ENCODE measurements at regions not wholly inside any gene's neighbourhood (a gene's known extent, or its start where the extent isn't known, plus 50 kb on each side); places are given as distances from the start of the nearest gene placed in this dataset.

GRCh38 chr6:15956205-15957106 lies 172.4 kb upstream of the MYLIP start:
- Mint-ChIP-seq H3K27me3 (ENCODE audit: low read depth in 3 of 3) (peaks cover 0 to 1% (median 0%) of the 10 kb centered on the region in 3 donors), H3K27ac (peak overlapping the region in 1 of 7 donors; percentile 0), H3K9me3 (peaks cover 0 to 4% (median 0%) of the 10 kb centered on the region in 7 donors), H3K36me3 (no peaks in the 10 kb centered on the region), H3K4me1 (peaks cover 11% of the 10 kb centered on the region), H3K4me3 (no peak overlapping the region)
- Histone ChIP-seq H3K27ac (ENCODE audit: low read depth in 1 of 2, low read length in 2 of 2) (no peak overlapping the region), H3K9ac (ENCODE audit: insufficient read depth, low read length, poor library complexity, severe bottlenecking) (no peak overlapping the region), H3K4me1 (ENCODE audit: control insufficient read depth in 1 of 2, insufficient read depth in 2 of 2, low read length in 2 of 2) (peaks cover 0 to 7% of the 10 kb centered on the region in 2 donors), H3K4me3 (replicated peaks in 1 of 3; ENCODE audit: low read depth in 2 of 3, low read length in 3 of 3) (no peak overlapping the region), H4K20me1 (ENCODE audit: insufficient read depth, low read length) (no peaks in the 10 kb centered on the region), H3K79me2 (ENCODE audit: insufficient read depth, low read length) (no peaks in the 10 kb centered on the region), H2AFZ (ENCODE audit: insufficient read depth, low read depth, low read length, poor library complexity, severe bottlenecking) (no peak overlapping the region), H3K36me3 (replicated peaks in 1 of 2; ENCODE audit: control insufficient read depth in 1 of 2, insufficient read depth in 2 of 2, low read length in 2 of 2) (no peaks in the 10 kb centered on the region), H3K4me2 (replicated peaks; ENCODE audit: extremely low read depth, low read length, poor library complexity, severe bottlenecking) (no peak overlapping the region), H3K27me3 (ENCODE audit: control insufficient read depth in 2 of 2, insufficient read depth in 2 of 2, low read length in 2 of 2) (no peaks in the 10 kb centered on the region), H3K9me3 (replicated peaks in 1 of 2; ENCODE audit: control insufficient read depth in 1 of 2, insufficient read depth in 1 of 2, low read length in 2 of 2) (no peaks in the 10 kb centered on the region)
- no peak for DNase-seq
- WGBS (ENCODE audit: insufficient coverage): 85% methylated on average over 10 of the region's 14 CpGs
- no peak for TF ChIP-seq CTCF (IDR thresholded peaks at IDR 0.05)
- intact Hi-C loops (cut with micrococcal nuclease): no loop called here

- Mint-ChIP-seq H3K27ac (no peak overlapping the region), H3K4me3 (no peak overlapping the region), H3K4me1 (peaks cover 6% of the 10 kb centered on the region), H3K36me3 (no peaks in the 10 kb centered on the region), H3K27me3 (ENCODE audit: low read depth in 3 of 3) (peaks cover 0 to 1% (median 0%) of the 10 kb centered on the region in 3 donors), H3K9me3 (peaks cover 0 to 1% (median 0%) of the 10 kb centered on the region in 7 donors)
- no peak overlapping the region for H3K4me2 ChIP-seq (replicated peaks; ENCODE audit: extremely low read depth, low read length, poor library complexity, severe bottlenecking)
- H3K4me3 ChIP-seq (replicated peaks in 1 of 3; ENCODE audit: low read depth in 2 of 3, low read length in 3 of 3): no peak overlapping the region
- H3K9ac ChIP-seq (ENCODE audit: insufficient read depth, low read length, poor library complexity, severe bottlenecking): no peak overlapping the region
- H3K27ac ChIP-seq (ENCODE audit: low read depth in 1 of 2, low read length in 2 of 2): no peak overlapping the region
- H3K36me3 ChIP-seq (replicated peaks in 1 of 2; ENCODE audit: control insufficient read depth in 1 of 2, insufficient read depth in 2 of 2, low read length in 2 of 2): no peaks in the 10 kb centered on the region
- intact Hi-C loops (cut with micrococcal nuclease): no loop called here
- H3K9me3 ChIP-seq (replicated peaks in 1 of 2; ENCODE audit: control insufficient read depth in 1 of 2, insufficient read depth in 1 of 2, low read length in 2 of 2): no peaks in the 10 kb centered on the region
- no peaks in the 10 kb centered on the region for H4K20me1 ChIP-seq (ENCODE audit: insufficient read depth, low read length)
- H2AFZ ChIP-seq (ENCODE audit: insufficient read depth, low read depth, low read length, poor library complexity, severe bottlenecking): no peak overlapping the region
- no peaks in the 10 kb centered on the region for H3K27me3 ChIP-seq (ENCODE audit: control insufficient read depth in 2 of 2, insufficient read depth in 2 of 2, low read length in 2 of 2)
- no peaks in the 10 kb centered on the region for H3K4me1 ChIP-seq (ENCODE audit: control insufficient read depth in 1 of 2, insufficient read depth in 2 of 2, low read length in 2 of 2)
- TF ChIP-seq CTCF (IDR thresholded peaks at IDR 0.05): no peak
- DNase-seq: no peak
- no peaks in the 10 kb centered on the region for H3K79me2 ChIP-seq (ENCODE audit: insufficient read depth, low read length)
- 100% methylated on average over 1 of the region's 3 CpGs for whole genome bisulfite sequencing (ENCODE audit: insufficient coverage)
These were observed 173.4 kb upstream of the MYLIP start for GRCh38 chr6:15955484-15955883.

All from CD14-positive monocyte (primary cell).